HEK293T (cell line): ENCODE measurements at regions not wholly inside any gene's neighbourhood (a gene's known extent, or its start where the extent isn't known, plus 50 kb on each side); places are given as distances from the start of the nearest gene placed in this dataset.

Experiments used
- FOXK2 ChIP-seq: fragments of 450-650 bp; IDR thresholded peaks from 2 replicates; pipeline ENCODE4 v1.6.1; 2016; ENCODE audit warnings: mild to moderate bottlenecking
- SUZ12 ChIP-seq: fragments of 450-650 bp; IDR thresholded peaks from 2 replicates; pipeline ENCODE4 v1.6.1; 2016; ENCODE audit warnings: mild to moderate bottlenecking

GRCh38 chr4:153113061-153113837, 91.0 kb upstream of the TRIM2 start:
- no peak for TF ChIP-seq FOXK2
- no peak for TF ChIP-seq SUZ12
